CD4-positive, alpha-beta T cell treated with Interleukin-12 subunit alpha and Interleukin-12 subunit beta, for 1 hour (primary cell): ENCODE measurements at regions not wholly inside any gene's neighbourhood (a gene's known extent, or its start where the extent isn't known, plus 50 kb on each side); places are given as distances from the start of the nearest gene placed in this dataset.

ENCODE experiments used
- DNase-seq: peaks from one replicate; pipeline ENCODE4 v3.0.0-alpha.2; 2020

GRCh38 chr2:126437016-126437415 is 218.9 kb upstream of the GYPC start:
- DNase-seq = no peak

GRCh38 chr2:126444512-126444911 is 211.4 kb upstream of the GYPC start:
- DNase-seq = no peak

- DNase-seq = no peak
Observed at GRCh38 chr2:126446106-126446695, 209.8 kb upstream of the GYPC start.

GRCh38 chr2:126448611-126449010 is 207.3 kb upstream of the GYPC start:
- no peak for DNase-seq

GRCh38 chr2:126449677-126450076 is 206.3 kb upstream of the GYPC start:
- DNase-seq = no peak

- no peak for DNase-seq
Observed at GRCh38 chr2:126463892-126464674, 191.9 kb upstream of the GYPC start.

- no peak for DNase-seq
Observed at GRCh38 chr2:126467367-126468054, 188.4 kb upstream of the GYPC start.

- no peak for DNase-seq
Observed at GRCh38 chr2:126475031-126475430, 180.9 kb upstream of the GYPC start.

GRCh38 chr2:126476691-126477090 is 179.3 kb upstream of the GYPC start:
- no peak for DNase-seq

- DNase-seq = no peak
Observed at GRCh38 chr2:126480033-126480432, 175.9 kb upstream of the GYPC start.

- DNase-seq = no peak
Observed at GRCh38 chr2:126482582-126483464, 173.1 kb upstream of the GYPC start.

GRCh38 chr2:126494593-126494992 is 161.4 kb upstream of the GYPC start:
- DNase-seq = no peak

GRCh38 chr2:126495189-126495588 is 160.8 kb upstream of the GYPC start:
- DNase-seq = no peak

GRCh38 chr2:126496493-126496892 is 159.5 kb upstream of the GYPC start:
- no peak for DNase-seq

GRCh38 chr2:126503476-126503875 is 152.5 kb upstream of the GYPC start:
- DNase-seq = no peak

- no peak for DNase-seq
Observed at GRCh38 chr2:126504949-126505348, 151.0 kb upstream of the GYPC start.

GRCh38 chr2:126506786-126507185 is 149.2 kb upstream of the GYPC start:
- DNase-seq = no peak

- no peak for DNase-seq
Observed at GRCh38 chr2:126507425-126507911, 148.5 kb upstream of the GYPC start.

GRCh38 chr2:126510356-126510755 is 145.6 kb upstream of the GYPC start:
- DNase-seq = no peak

GRCh38 chr2:126510960-126511359 is 145.0 kb upstream of the GYPC start:
- DNase-seq = no peak

- no peak for DNase-seq
Observed at GRCh38 chr2:126512026-126512425, 143.9 kb upstream of the GYPC start.

GRCh38 chr2:126513033-126513432 is 142.9 kb upstream of the GYPC start:
- DNase-seq = no peak

GRCh38 chr2:126515471-126515870 is 140.5 kb upstream of the GYPC start:
- DNase-seq = no peak
